Calu3 (cell line): ENCODE measurements at regions not wholly inside any gene's neighbourhood (a gene's known extent, or its start where the extent isn't known, plus 50 kb on each side); places are given as distances from the start of the nearest gene placed in this dataset.

Experiments
- BruUV-seq: library from RNA; stranded (reverse); fragments of 400-500 nt; replicated peaks from 2 replicates; lab custom pipeline; 2021; lab: Mats Ljungman, UMichigan
- CTCF ChIA-PET: fragments of 300-600 bp; sonication (Branson Sonifier 250); formaldehyde crosslinking; loops from one replicate; lab custom pipeline; 2022; ENCODE audit warnings: antibody characterized with exemption; lab: Charles Lee
- DNase-seq: peaks from one replicate; pipeline ENCODE4 v3.0.0; 2022
- H3K27ac Mint-ChIP-seq: one replicate; pipeline ENCODE4 v1.8.0; 2022; ENCODE audit warnings: mixed read lengths; ENCODE audit not compliant: unreplicated experiment
- H3K27me3 Mint-ChIP-seq: one replicate; pipeline ENCODE4 v1.8.0; 2022; ENCODE audit warnings: mixed read lengths; ENCODE audit not compliant: unreplicated experiment
- H3K36me3 Mint-ChIP-seq: one replicate; pipeline ENCODE4 v1.8.0; 2022; ENCODE audit warnings: mild to moderate bottlenecking, moderate library complexity, mixed read lengths; ENCODE audit not compliant: insufficient read depth, unreplicated experiment
- H3K4me1 Mint-ChIP-seq: one replicate; pipeline ENCODE4 v1.8.0; 2022; ENCODE audit warnings: mild to moderate bottlenecking, low read depth, mixed read lengths; ENCODE audit not compliant: unreplicated experiment
- H3K4me3 Mint-ChIP-seq: one replicate; pipeline ENCODE4 v1.8.0; 2022; ENCODE audit warnings: mild to moderate bottlenecking, low read depth, moderate library complexity, mixed read lengths; ENCODE audit not compliant: unreplicated experiment
- H3K9me3 Mint-ChIP-seq: one replicate; pipeline ENCODE4 v1.8.0; 2022; ENCODE audit warnings: low read depth, mixed read lengths; ENCODE audit not compliant: unreplicated experiment
- intact Hi-C: fragments of 100-400 bp; cut with micrococcal nuclease; formaldehyde crosslinking; loops from one replicate; pipeline ENCODE4 v1.10.0; 2022; ENCODE audit not compliant: unreplicated experiment
- TF ChIP-seq, protein P1 (sequence below): fragments of 200-600 bp; IDR thresholded peaks from one replicate; pipeline ENCODE4 v1.8.0; 2022; ENCODE audit warnings: antibody characterized with exemption; ENCODE audit not compliant: unreplicated experiment

- H3K9me3 Mint-ChIP-seq, result no peaks in the 10 kb centered on the region
- H3K36me3 Mint-ChIP-seq, result no peaks in the 10 kb centered on the region
- intact Hi-C loops, result no loop called here
- no peaks in the 10 kb centered on the region for H3K4me1 Mint-ChIP-seq
- TF ChIP-seq, protein P1, sequence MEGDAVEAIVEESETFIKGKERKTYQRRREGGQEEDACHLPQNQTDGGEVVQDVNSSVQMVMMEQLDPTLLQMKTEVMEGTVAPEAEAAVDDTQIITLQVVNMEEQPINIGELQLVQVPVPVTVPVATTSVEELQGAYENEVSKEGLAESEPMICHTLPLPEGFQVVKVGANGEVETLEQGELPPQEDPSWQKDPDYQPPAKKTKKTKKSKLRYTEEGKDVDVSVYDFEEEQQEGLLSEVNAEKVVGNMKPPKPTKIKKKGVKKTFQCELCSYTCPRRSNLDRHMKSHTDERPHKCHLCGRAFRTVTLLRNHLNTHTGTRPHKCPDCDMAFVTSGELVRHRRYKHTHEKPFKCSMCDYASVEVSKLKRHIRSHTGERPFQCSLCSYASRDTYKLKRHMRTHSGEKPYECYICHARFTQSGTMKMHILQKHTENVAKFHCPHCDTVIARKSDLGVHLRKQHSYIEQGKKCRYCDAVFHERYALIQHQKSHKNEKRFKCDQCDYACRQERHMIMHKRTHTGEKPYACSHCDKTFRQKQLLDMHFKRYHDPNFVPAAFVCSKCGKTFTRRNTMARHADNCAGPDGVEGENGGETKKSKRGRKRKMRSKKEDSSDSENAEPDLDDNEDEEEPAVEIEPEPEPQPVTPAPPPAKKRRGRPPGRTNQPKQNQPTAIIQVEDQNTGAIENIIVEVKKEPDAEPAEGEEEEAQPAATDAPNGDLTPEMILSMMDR, result no peak
- no peak overlapping the region for H3K4me3 Mint-ChIP-seq
- DNase-seq, result no peak
- CTCF ChIA-PET, result interaction anchor here (0.7 kb wide), 1 partner anchor 272 kb away, joined by 4 read pairs; no protein-coding TSS in a partner anchor
- no TSS peak for BruUV-seq
- peaks cover 9% of the 10 kb centered on the region for H3K27me3 Mint-ChIP-seq
- H3K27ac Mint-ChIP-seq, result no peak overlapping the region
Observed at GRCh38 chr6:135105299-135105698, 50.7 kb upstream of the HBS1L start.
